Natural killer cell (primary cell): ENCODE measurements at regions not wholly inside any gene's neighbourhood (a gene's known extent, or its start where the extent isn't known, plus 50 kb on each side); places are given as distances from the start of the nearest gene placed in this dataset.

ENCODE experiments used
- ATAC-seq, 3 donors: fragments of 150-1000 bp in 2 of 3; fragments of 200-7000 bp in 1 of 3; cut with Tn5 transposase; 1 replicate in 1 of 3; 2 replicates in 2 of 3; pipeline ENCODE4 v1.10.0; 2021; ENCODE audit warnings: mild to moderate bottlenecking in 2 of 3, moderate library complexity in 2 of 3
- DNase-seq, 2 donors: peaks; one replicate each; pipeline versions ENCODE4 v3.0.0 to v3.0.0-alpha.2; 2013 to 2021; ENCODE audit warnings: mixed read lengths in 1 of 2
- H3K27ac ChIP-seq: one replicate; pipeline ENCODE4 v1.5.1; 2013; ENCODE audit warnings: mild to moderate bottlenecking, low read length
- H3K27me3 ChIP-seq: one replicate; pipeline ENCODE4 v1.6.1; 2013; ENCODE audit warnings: low read length; ENCODE audit not compliant: control insufficient read depth, insufficient read depth
- H3K36me3 ChIP-seq: one replicate; pipeline ENCODE4 v1.6.1; 2013; ENCODE audit warnings: low read length; ENCODE audit not compliant: control insufficient read depth, insufficient read depth
- H3K4me1 ChIP-seq: one replicate; pipeline ENCODE4 v1.6.1; 2013; ENCODE audit warnings: low read length; ENCODE audit not compliant: control insufficient read depth, insufficient read depth
- H3K4me3 ChIP-seq: one replicate; pipeline ENCODE4 v1.5.1; 2013; ENCODE audit warnings: low read length
- H3K9me3 ChIP-seq: one replicate; pipeline ENCODE4 v1.6.1; 2013; ENCODE audit warnings: low read length; ENCODE audit not compliant: control insufficient read depth, insufficient read depth
- H3K27ac Mint-ChIP-seq, 2 donors: one replicate each; pipeline ENCODE4 v1.8.0; 2022; ENCODE audit warnings: mild to moderate bottlenecking in 2 of 2, mixed read lengths in 2 of 2, moderate library complexity in 1 of 2
- H3K27me3 Mint-ChIP-seq, 2 donors: one replicate each; pipeline ENCODE4 v1.8.0; 2022; ENCODE audit warnings: low read depth in 2 of 2, mixed read lengths in 2 of 2
- H3K36me3 Mint-ChIP-seq: one replicate; pipeline ENCODE4 v1.8.0; 2022; ENCODE audit warnings: mixed read lengths
- H3K4me1 Mint-ChIP-seq, 2 donors: one replicate each; pipeline ENCODE4 v1.8.0; 2022; ENCODE audit warnings: mixed read lengths in 2 of 2
- H3K4me3 Mint-ChIP-seq: one replicate; pipeline ENCODE4 v1.8.0; 2022; ENCODE audit warnings: mild to moderate bottlenecking, moderate library complexity, mixed read lengths
- H3K9me3 Mint-ChIP-seq, 2 donors: one replicate each; pipeline ENCODE4 v1.8.0; 2022; ENCODE audit warnings: mixed read lengths in 2 of 2
- WGBS: methylation state at CpG from one replicate; pipeline ENCODE4 v1.1.7; 2013; ENCODE audit warnings: missing lambda C conversion rate; ENCODE audit not compliant: insufficient coverage; 5-methylcytosine and 5-hydroxymethylcytosine counted together
- intact Hi-C: fragments of 100-400 bp; cut with micrococcal nuclease; formaldehyde crosslinking; loops from one replicate; pipeline ENCODE4 v1.14.2; 2022
- TF ChIP-seq, protein P1 (sequence below): fragments of 200-600 bp; IDR thresholded peaks from one replicate; pipeline ENCODE4 v1.8.0; 2022; ENCODE audit warnings: antibody characterized with exemption

DNA sequence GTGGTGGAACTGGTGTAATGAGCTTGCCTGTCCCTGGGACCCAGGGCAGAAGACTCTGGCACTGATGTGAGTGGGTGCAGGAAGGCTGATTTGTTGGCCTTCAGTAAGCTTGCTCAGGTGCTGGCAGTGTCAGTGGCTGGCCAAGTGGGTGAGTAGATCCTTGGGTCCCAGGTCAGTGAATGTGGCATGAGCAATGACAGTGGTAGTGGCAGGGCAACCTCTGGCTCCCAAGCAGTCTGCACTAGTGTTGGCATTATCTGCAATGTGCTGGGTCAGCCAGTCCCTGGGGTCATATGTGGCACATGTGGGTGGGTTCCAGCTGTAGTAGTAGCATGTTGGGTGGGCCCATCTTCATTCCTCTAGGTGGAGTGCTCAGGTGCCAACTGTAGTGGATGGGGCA lies 640.9 kb upstream of the GRM3 start:
- Histone ChIP-seq H3K4me3 (no peak overlapping the region), H3K9me3 (peaks cover 20% of the 10 kb centered on the region), H3K4me1 (no peaks in the 10 kb centered on the region), H3K27me3 (no peaks in the 10 kb centered on the region), H3K36me3 (no peaks in the 10 kb centered on the region), H3K27ac (no peak overlapping the region)
- Mint-ChIP-seq H3K4me3 (no peak overlapping the region), H3K27me3 (no peaks in the 10 kb centered on the region), H3K27ac (no peak overlapping the region), H3K36me3 (peaks cover 11% of the 10 kb centered on the region), H3K9me3 (peaks cover 14 to 15% of the 10 kb centered on the region in 2 donors), H3K4me1 (no peaks in the 10 kb centered on the region)
- no peak for ATAC-seq
- TF ChIP-seq, protein P1, sequence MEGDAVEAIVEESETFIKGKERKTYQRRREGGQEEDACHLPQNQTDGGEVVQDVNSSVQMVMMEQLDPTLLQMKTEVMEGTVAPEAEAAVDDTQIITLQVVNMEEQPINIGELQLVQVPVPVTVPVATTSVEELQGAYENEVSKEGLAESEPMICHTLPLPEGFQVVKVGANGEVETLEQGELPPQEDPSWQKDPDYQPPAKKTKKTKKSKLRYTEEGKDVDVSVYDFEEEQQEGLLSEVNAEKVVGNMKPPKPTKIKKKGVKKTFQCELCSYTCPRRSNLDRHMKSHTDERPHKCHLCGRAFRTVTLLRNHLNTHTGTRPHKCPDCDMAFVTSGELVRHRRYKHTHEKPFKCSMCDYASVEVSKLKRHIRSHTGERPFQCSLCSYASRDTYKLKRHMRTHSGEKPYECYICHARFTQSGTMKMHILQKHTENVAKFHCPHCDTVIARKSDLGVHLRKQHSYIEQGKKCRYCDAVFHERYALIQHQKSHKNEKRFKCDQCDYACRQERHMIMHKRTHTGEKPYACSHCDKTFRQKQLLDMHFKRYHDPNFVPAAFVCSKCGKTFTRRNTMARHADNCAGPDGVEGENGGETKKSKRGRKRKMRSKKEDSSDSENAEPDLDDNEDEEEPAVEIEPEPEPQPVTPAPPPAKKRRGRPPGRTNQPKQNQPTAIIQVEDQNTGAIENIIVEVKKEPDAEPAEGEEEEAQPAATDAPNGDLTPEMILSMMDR: no peak
- intact Hi-C loops: no loop called here
- DNase-seq: no peak

DNA sequence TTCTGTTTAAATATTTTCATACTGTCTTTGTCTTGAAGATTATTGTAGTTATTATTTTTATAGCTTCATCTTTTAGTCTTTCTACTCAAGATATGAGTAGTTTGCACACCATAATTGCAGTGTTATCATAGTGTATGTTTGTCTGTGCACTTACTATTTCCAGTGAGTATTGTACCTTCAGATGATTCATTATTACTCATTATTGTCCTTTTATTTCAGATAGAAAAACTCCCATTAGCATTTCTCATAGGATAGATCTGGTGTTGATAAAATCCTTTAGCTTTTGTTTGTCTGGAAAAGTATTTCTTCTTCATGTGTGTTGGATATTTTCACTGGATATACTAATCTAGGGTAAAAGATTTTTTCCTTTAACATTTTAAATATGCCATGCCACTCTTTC lies 646.2 kb upstream of the GRM3 start:
- ATAC-seq (no peak), DNase-seq (no peak)
- H3K4me3 ChIP-seq: no peak overlapping the region
- peaks cover 9% of the 10 kb centered on the region for H3K9me3 ChIP-seq
- no peaks in the 10 kb centered on the region for H3K36me3 ChIP-seq
- intact Hi-C loops: no loop called here
- TF ChIP-seq, protein P1: no peak
- H3K27me3 ChIP-seq: no peaks in the 10 kb centered on the region
- Mint-ChIP-seq H3K36me3 (peaks cover 11% of the 10 kb centered on the region), H3K27ac (no peak overlapping the region), H3K4me1 (no peaks in the 10 kb centered on the region), H3K4me3 (no peak overlapping the region), H3K9me3 (peaks cover 17 to 25% of the 10 kb centered on the region in 2 donors), H3K27me3 (no peaks in the 10 kb centered on the region)
- H3K27ac ChIP-seq: no peak overlapping the region
- no peaks in the 10 kb centered on the region for H3K4me1 ChIP-seq

DNA sequence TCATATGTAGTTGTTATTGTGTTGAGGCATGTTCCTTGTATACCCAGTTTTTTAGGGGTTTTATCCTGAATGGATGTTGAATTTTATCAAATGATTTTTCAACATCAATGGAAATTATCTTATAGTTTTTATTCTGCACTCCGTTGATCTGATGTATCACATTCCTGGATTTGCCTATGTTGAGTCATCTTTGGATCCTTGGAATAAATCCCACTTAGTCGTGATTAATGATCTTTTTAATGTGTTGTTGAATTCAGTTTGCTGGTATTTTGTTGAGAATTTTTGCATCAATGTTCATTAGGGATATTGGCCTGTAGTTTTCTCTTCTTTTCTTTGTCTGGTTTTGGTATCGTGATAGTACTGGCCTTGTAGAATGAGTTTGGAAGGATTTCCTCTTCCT lies 648.6 kb upstream of the GRM3 start:
- peaks cover 9% of the 10 kb centered on the region for H3K9me3 ChIP-seq
- WGBS: 85% methylated on average over 2 of the region's 3 CpGs
- H3K4me3 Mint-ChIP-seq: no peak overlapping the region

DNA sequence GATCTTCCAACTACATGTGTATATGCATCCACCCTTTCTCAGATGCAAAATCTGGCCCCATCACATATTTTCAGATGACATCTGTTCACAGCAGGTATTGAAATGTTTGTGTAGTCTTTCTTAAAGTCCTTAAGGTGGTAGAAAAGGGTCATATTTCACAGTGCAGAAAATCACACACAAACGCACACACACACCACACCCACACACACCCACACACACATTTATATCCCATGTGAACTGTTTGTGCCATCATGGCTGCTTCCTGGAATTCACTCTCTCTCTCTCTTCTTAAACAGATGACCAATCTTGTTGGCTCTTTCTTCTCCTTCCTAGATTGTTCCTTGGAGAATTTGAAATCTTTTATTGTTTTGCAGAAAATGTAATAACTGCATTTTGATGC lies 663.0 kb upstream of the GRM3 start:
- intact Hi-C loops: no loop called here

More for the DNA sequence above, 648.6 kb upstream of the GRM3 start:
- Histone ChIP-seq H3K36me3 (no peaks in the 10 kb centered on the region), H3K4me1 (no peaks in the 10 kb centered on the region), H3K27ac (no peak overlapping the region), H3K27me3 (no peaks in the 10 kb centered on the region), H3K4me3 (no peak overlapping the region)
- no peak overlapping the region for H3K27ac Mint-ChIP-seq
- TF ChIP-seq, protein P1: no peak
- peaks cover 20 to 28% of the 10 kb centered on the region in 2 donors for H3K9me3 Mint-ChIP-seq
- ATAC-seq: no peak
- peaks cover 16% of the 10 kb centered on the region for H3K36me3 Mint-ChIP-seq
- intact Hi-C loops: no loop called here
- H3K4me1 Mint-ChIP-seq: no peaks in the 10 kb centered on the region
- no peak for DNase-seq
- no peaks in the 10 kb centered on the region for H3K27me3 Mint-ChIP-seq

More for the DNA sequence above, 663.0 kb upstream of the GRM3 start:
- Histone ChIP-seq H3K4me3 (no peak overlapping the region), H3K27ac (no peak overlapping the region), H3K36me3 (no peaks in the 10 kb centered on the region), H3K9me3 (peaks cover 4% of the 10 kb centered on the region), H3K27me3 (no peaks in the 10 kb centered on the region), H3K4me1 (no peaks in the 10 kb centered on the region)
- DNase-seq (no peak), ATAC-seq (no peak)
- WGBS: 89% methylated on average over 1 of the region's 1 CpG
- Mint-ChIP-seq H3K9me3 (peaks cover 6 to 13% of the 10 kb centered on the region in 2 donors), H3K36me3 (no peaks in the 10 kb centered on the region), H3K4me3 (no peak overlapping the region), H3K27ac (no peak overlapping the region), H3K4me1 (no peaks in the 10 kb centered on the region), H3K27me3 (no peaks in the 10 kb centered on the region)
- TF ChIP-seq, protein P1: no peak
